ENCODE measurements at regions not wholly inside any gene's neighbourhood (a gene's known extent, or its start where the extent isn't known, plus 50 kb on each side); places are given as distances from the start of the nearest gene placed in this dataset.

GRCh38 chr13:82407321-82407720, 1475.0 kb downstream of the SLITRK1 start:
- TF ChIP-seq EZH2 (IDR thresholded peaks at IDR 0.05; ENCODE audit: low read length, unreplicated experiment) (no peak), EZH2phosphoT487 (IDR thresholded peaks at IDR 0.05; ENCODE audit: borderline replicate concordance, low read length) (no peak), CTCF (conservative IDR thresholded peaks at IDR 0.05; ENCODE audit: low read depth, low read length) (no peak)
- no peaks in the 10 kb centered on the region for H3K9me2 ChIP-seq (replicated peaks; ENCODE audit: low read length)

GRCh38 chr13:82374719-82375118, 1507.6 kb downstream of the SLITRK1 start:
- DNase-seq = no peak
- Histone ChIP-seq H3K4me3 (ENCODE audit: low read length) (no peak overlapping the region), H3K4me1 (ENCODE audit: insufficient read depth, low read length) (peaks cover 4% of the 10 kb centered on the region; the same call in 1 of the 2 replicates), H3K79me2 (ENCODE audit: low read length) (no peaks in the 10 kb centered on the region), H4K20me1 (ENCODE audit: low read length) (no peaks in the 10 kb centered on the region), H3K27ac (ENCODE audit: low read length) (no peak overlapping the region), H3F3A (ENCODE audit: low read length, unreplicated experiment) (no peaks in the 10 kb centered on the region), H3K27me3 (ENCODE audit: low read length) (no peaks in the 10 kb centered on the region), H2AFZ (ENCODE audit: low read length) (no peak overlapping the region), H3K4me2 (ENCODE audit: low read length) (no peak overlapping the region), H3K9ac (ENCODE audit: low read length) (no peak overlapping the region), H3K36me3 (ENCODE audit: low read depth, low read length) (no peaks in the 10 kb centered on the region), H3K9me3 (ENCODE audit: low read length) (no peaks in the 10 kb centered on the region), H3K9me2 (replicated peaks; ENCODE audit: low read length) (no peaks in the 10 kb centered on the region)
- intact Hi-C loops (cut with micrococcal nuclease) = no loop called here
- ATAC-seq = no peak
- ChIA-PET POLR2A (ENCODE audit: unreplicated experiment) (no interaction called here), CTCF (no interaction called here)
- no TSS peak for BruUV-seq (replicated peaks)
- TF ChIP-seq CTCF (conservative IDR thresholded peaks at IDR 0.05; ENCODE audit: low read depth, low read length) (no peak), EZH2 (IDR thresholded peaks at IDR 0.05; ENCODE audit: low read length, unreplicated experiment) (no peak), EZH2phosphoT487 (IDR thresholded peaks at IDR 0.05; ENCODE audit: borderline replicate concordance, low read length) (no peak)

More at GRCh38 chr13:82407321-82407720, 1475.0 kb downstream of the SLITRK1 start:
- H3K27ac ChIP-seq (ENCODE audit: low read length) = no peak overlapping the region
- ChIA-PET CTCF (no interaction called here), POLR2A (ENCODE audit: unreplicated experiment) (no interaction called here)
- H3K4me1 ChIP-seq (ENCODE audit: insufficient read depth, low read length) = no peaks in the 10 kb centered on the region
- intact Hi-C loops (cut with micrococcal nuclease) = no loop called here
- DNase-seq (no peak), ATAC-seq (no peak)
- no peak overlapping the region for H2AFZ ChIP-seq (ENCODE audit: low read length)
- no peaks in the 10 kb centered on the region for H3K27me3 ChIP-seq (ENCODE audit: low read length)
- no peak overlapping the region for H3K4me3 ChIP-seq (ENCODE audit: low read length)
- no peaks in the 10 kb centered on the region for H3K36me3 ChIP-seq (ENCODE audit: low read depth, low read length)
- no peak overlapping the region for H3K4me2 ChIP-seq (ENCODE audit: low read length)
- H4K20me1 ChIP-seq (ENCODE audit: low read length) = no peaks in the 10 kb centered on the region
- H3K9ac ChIP-seq (ENCODE audit: low read length) = no peak overlapping the region
- H3K79me2 ChIP-seq (ENCODE audit: low read length) = no peaks in the 10 kb centered on the region
- H3F3A ChIP-seq (ENCODE audit: low read length, unreplicated experiment) = no peaks in the 10 kb centered on the region
- H3K9me3 ChIP-seq (ENCODE audit: low read length) = no peaks in the 10 kb centered on the region
- BruUV-seq (replicated peaks) = no TSS peak

DNA sequence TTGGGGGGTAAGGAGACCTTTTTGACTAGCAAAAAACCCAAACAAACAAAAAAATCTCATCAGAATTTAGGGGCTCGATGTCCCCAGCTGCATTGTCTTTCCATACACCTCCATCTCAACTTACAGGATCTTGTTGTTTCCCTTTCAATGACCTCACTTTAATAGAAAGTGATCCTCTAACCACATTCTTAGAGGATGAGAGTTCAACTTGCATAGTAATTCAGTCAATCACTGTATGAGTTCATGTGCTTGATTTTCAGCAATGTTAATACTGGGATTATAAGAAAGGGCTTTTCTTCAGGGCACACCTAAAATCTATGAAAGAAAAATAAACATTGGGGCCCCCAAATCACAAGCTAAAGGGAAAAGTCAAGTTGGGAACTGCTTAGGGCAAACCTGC, 1512.0 kb downstream of the SLITRK1 start:
- DNase-seq = peak; percentile 46
- no peaks in the 10 kb centered on the region for H3K36me3 ChIP-seq (ENCODE audit: low read depth, low read length)
- H2AFZ ChIP-seq (ENCODE audit: low read length) = no peak overlapping the region
- no peaks in the 10 kb centered on the region for H4K20me1 ChIP-seq (ENCODE audit: low read length)
- intact Hi-C loops (cut with micrococcal nuclease) = no loop called here
- H3K79me2 ChIP-seq (ENCODE audit: low read length) = no peaks in the 10 kb centered on the region
- no peaks in the 10 kb centered on the region for H3K9me3 ChIP-seq (ENCODE audit: low read length)
- no peaks in the 10 kb centered on the region for H3F3A ChIP-seq (ENCODE audit: low read length, unreplicated experiment)
- H3K9me2 ChIP-seq (replicated peaks; ENCODE audit: low read length) = no peaks in the 10 kb centered on the region
- CTCF ChIA-PET = no interaction called here
- H3K4me2 ChIP-seq (ENCODE audit: low read length) = no peak overlapping the region
- H3K27me3 ChIP-seq (ENCODE audit: low read length) = no peaks in the 10 kb centered on the region
- H3K9ac ChIP-seq (ENCODE audit: low read length) = no peak overlapping the region
- peak; percentile 79 for ATAC-seq
- no peak overlapping the region for H3K4me3 ChIP-seq (ENCODE audit: low read length)
- BruUV-seq (replicated peaks) = no TSS peak
- no peak overlapping the region for H3K27ac ChIP-seq (ENCODE audit: low read length)
- H3K4me1 ChIP-seq (ENCODE audit: insufficient read depth, low read length) = peaks cover 4% of the 10 kb centered on the region; the same call in 1 of the 2 replicates
- POLR2A ChIA-PET (ENCODE audit: unreplicated experiment) = no interaction called here
- TF ChIP-seq CTCF (conservative IDR thresholded peaks at IDR 0.05; ENCODE audit: low read depth, low read length) = no peak
- no peak for TF ChIP-seq EZH2phosphoT487 (IDR thresholded peaks at IDR 0.05; ENCODE audit: borderline replicate concordance, low read length)
- no peak for TF ChIP-seq EZH2 (IDR thresholded peaks at IDR 0.05; ENCODE audit: low read length, unreplicated experiment)
